ENCODE measurements at regions not wholly inside any gene's neighbourhood (a gene's known extent, or its start where the extent isn't known, plus 50 kb on each side); places are given as distances from the start of the nearest gene placed in this dataset.

GRCh38 chr10:106173838-106174237, 990.7 kb downstream of the SORCS1 start:
- intact Hi-C loops (cut with DNase I, micrococcal nuclease) = no loop called here
- Mint-ChIP-seq H3K27ac (no peak overlapping the region), H3K4me3 (no peak overlapping the region), H3K36me3 (ENCODE audit: low read depth) (no peaks in the 10 kb centered on the region), H3K4me1 (ENCODE audit: low read depth) (no peaks in the 10 kb centered on the region), H3K27me3 (no peaks in the 10 kb centered on the region), H3K9me3 (no peaks in the 10 kb centered on the region)
- no peak for TF ChIP-seq CTCF (IDR thresholded peaks at IDR 0.05)
- ChIA-PET CTCF (no interaction called here), POLR2A (interaction anchor here (0.6 kb wide), 1 partner anchor 963 kb away, joined by 3 read pairs; no protein-coding TSS in a partner anchor)
- Histone ChIP-seq H3K27ac (ENCODE audit: low read depth in 1 of 2, low read length in 2 of 2) (no peak overlapping the region), H3K9me3 (ENCODE audit: control insufficient read depth in 1 of 2, insufficient read depth in 1 of 2, low read length in 2 of 2) (peaks cover 0 to 10% of the 10 kb centered on the region in 2 experiments), H3K27me3 (ENCODE audit: control insufficient read depth in 1 of 2, insufficient read depth in 2 of 2, low read length in 2 of 2) (no peaks in the 10 kb centered on the region), H3K36me3 (ENCODE audit: insufficient read depth, low read length) (no peaks in the 10 kb centered on the region), H3K4me1 (ENCODE audit: insufficient read depth, low read length) (no peaks in the 10 kb centered on the region), H3K4me3 (ENCODE audit: low read length) (no peak overlapping the region)
- DNase-seq (no peak), ATAC-seq (ENCODE audit: poor library complexity) (no peak)

- Histone ChIP-seq H3K27me3 (ENCODE audit: control insufficient read depth in 1 of 2, insufficient read depth in 2 of 2, low read length in 2 of 2) (no peaks in the 10 kb centered on the region), H3K4me1 (ENCODE audit: insufficient read depth, low read length) (no peaks in the 10 kb centered on the region), H3K36me3 (ENCODE audit: insufficient read depth, low read length) (no peaks in the 10 kb centered on the region), H3K9me3 (ENCODE audit: control insufficient read depth in 1 of 2, insufficient read depth in 1 of 2, low read length in 2 of 2) (peaks cover 0 to 5% of the 10 kb centered on the region in 2 experiments), H3K4me3 (ENCODE audit: low read length) (no peak overlapping the region), H3K27ac (ENCODE audit: low read depth in 1 of 2, low read length in 2 of 2) (no peak overlapping the region)
- Mint-ChIP-seq H3K27me3 (no peaks in the 10 kb centered on the region), H3K4me1 (ENCODE audit: low read depth) (no peaks in the 10 kb centered on the region), H3K9me3 (no peaks in the 10 kb centered on the region), H3K36me3 (ENCODE audit: low read depth) (no peaks in the 10 kb centered on the region), H3K4me3 (no peak overlapping the region), H3K27ac (no peak overlapping the region)
- no peak for TF ChIP-seq CTCF (IDR thresholded peaks at IDR 0.05)
- DNase-seq = no peak
- ChIA-PET CTCF (no interaction called here), POLR2A (no interaction called here)
- no peak for ATAC-seq (ENCODE audit: poor library complexity)
- intact Hi-C loops (cut with DNase I, micrococcal nuclease) = no loop called here
Observed at GRCh38 chr10:106169241-106169640, 995.3 kb downstream of the SORCS1 start.

- intact Hi-C loops (cut with DNase I, micrococcal nuclease) = no loop called here
- peaks cover 2% of the 10 kb centered on the region for H3K9me3 Mint-ChIP-seq
- no peak overlapping the region for H3K27ac Mint-ChIP-seq
- no peaks in the 10 kb centered on the region for H3K27me3 ChIP-seq (ENCODE audit: control insufficient read depth in 1 of 2, insufficient read depth in 2 of 2, low read length in 2 of 2)
- no peak overlapping the region for H3K4me3 Mint-ChIP-seq
- ATAC-seq (ENCODE audit: poor library complexity) (no peak), DNase-seq (no peak)
- POLR2A ChIA-PET = no interaction called here
- no peaks in the 10 kb centered on the region for H3K4me1 ChIP-seq (ENCODE audit: insufficient read depth, low read length)
- no peaks in the 10 kb centered on the region for H3K36me3 Mint-ChIP-seq (ENCODE audit: low read depth)
- H3K27me3 Mint-ChIP-seq = no peaks in the 10 kb centered on the region
- no peak for TF ChIP-seq CTCF (IDR thresholded peaks at IDR 0.05)
- H3K9me3 ChIP-seq (ENCODE audit: control insufficient read depth in 1 of 2, insufficient read depth in 1 of 2, low read length in 2 of 2) = peaks cover 2 to 5% of the 10 kb centered on the region in 2 experiments
- no peaks in the 10 kb centered on the region for H3K36me3 ChIP-seq (ENCODE audit: insufficient read depth, low read length)
- CTCF ChIA-PET = interaction anchor here (0.6 kb wide), 1 partner anchor 386 kb away, joined by 3 read pairs; no protein-coding TSS in a partner anchor
- H3K4me1 Mint-ChIP-seq (ENCODE audit: low read depth) = no peaks in the 10 kb centered on the region
- H3K27ac ChIP-seq (ENCODE audit: low read depth in 1 of 2, low read length in 2 of 2) = no peak overlapping the region
- no peak overlapping the region for H3K4me3 ChIP-seq (ENCODE audit: low read length)
Observed at GRCh38 chr10:106167946-106168345, 996.6 kb downstream of the SORCS1 start.
